ENCODE measurements at regions not wholly inside any gene's neighbourhood (a gene's known extent, or its start where the extent isn't known, plus 50 kb on each side); places are given as distances from the start of the nearest gene placed in this dataset.

DNA sequence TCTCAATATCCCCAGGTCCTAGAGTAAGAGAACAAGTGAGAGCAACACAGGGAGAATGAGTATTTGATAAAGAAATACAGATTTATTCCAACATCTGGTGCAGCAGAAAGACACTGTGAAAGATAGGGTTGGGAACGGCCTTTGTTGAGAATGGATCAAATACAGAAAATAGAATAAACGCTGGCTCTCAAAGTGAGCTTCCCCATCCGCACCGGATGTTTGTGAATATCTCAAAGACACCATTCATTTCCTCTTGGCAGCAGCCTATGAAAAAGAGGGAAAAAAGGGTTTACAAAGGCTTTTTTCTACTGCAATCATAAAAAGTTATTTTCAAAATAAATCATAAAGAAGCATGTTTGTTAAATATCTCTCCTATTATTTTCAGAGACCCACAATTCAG lies 279.3 kb downstream of the CASP12 start:
- TF ChIP-seq TAF1 (IDR thresholded peaks at IDR 0.05; ENCODE audit: low read depth), result no peak
- TF ChIP-seq, protein P1, sequence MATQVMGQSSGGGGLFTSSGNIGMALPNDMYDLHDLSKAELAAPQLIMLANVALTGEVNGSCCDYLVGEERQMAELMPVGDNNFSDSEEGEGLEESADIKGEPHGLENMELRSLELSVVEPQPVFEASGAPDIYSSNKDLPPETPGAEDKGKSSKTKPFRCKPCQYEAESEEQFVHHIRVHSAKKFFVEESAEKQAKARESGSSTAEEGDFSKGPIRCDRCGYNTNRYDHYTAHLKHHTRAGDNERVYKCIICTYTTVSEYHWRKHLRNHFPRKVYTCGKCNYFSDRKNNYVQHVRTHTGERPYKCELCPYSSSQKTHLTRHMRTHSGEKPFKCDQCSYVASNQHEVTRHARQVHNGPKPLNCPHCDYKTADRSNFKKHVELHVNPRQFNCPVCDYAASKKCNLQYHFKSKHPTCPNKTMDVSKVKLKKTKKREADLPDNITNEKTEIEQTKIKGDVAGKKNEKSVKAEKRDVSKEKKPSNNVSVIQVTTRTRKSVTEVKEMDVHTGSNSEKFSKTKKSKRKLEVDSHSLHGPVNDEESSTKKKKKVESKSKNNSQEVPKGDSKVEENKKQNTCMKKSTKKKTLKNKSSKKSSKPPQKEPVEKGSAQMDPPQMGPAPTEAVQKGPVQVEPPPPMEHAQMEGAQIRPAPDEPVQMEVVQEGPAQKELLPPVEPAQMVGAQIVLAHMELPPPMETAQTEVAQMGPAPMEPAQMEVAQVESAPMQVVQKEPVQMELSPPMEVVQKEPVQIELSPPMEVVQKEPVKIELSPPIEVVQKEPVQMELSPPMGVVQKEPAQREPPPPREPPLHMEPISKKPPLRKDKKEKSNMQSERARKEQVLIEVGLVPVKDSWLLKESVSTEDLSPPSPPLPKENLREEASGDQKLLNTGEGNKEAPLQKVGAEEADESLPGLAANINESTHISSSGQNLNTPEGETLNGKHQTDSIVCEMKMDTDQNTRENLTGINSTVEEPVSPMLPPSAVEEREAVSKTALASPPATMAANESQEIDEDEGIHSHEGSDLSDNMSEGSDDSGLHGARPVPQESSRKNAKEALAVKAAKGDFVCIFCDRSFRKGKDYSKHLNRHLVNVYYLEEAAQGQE (IDR thresholded peaks at IDR 0.05; ENCODE audit: low read depth), result no peak
- TF ChIP-seq YY1 (IDR thresholded peaks at IDR 0.05; ENCODE audit: low read depth), result no peak
